ENCODE measurements at regions not wholly inside any gene's neighbourhood (a gene's known extent, or its start where the extent isn't known, plus 50 kb on each side); places are given as distances from the start of the nearest gene placed in this dataset.

- intact Hi-C loops (cut with DNase I, micrococcal nuclease) = no loop called here
- no peak for TF ChIP-seq CTCF (IDR thresholded peaks at IDR 0.05)
- H3K4me1 ChIP-seq (ENCODE audit: low read depth) = no peaks in the 10 kb centered on the region
- H3K36me3 ChIP-seq (ENCODE audit: low read depth) = no peaks in the 10 kb centered on the region
- ATAC-seq (no peak), DNase-seq (no peak)
- H3K4me3 ChIP-seq = no peak overlapping the region
- H3K9me3 ChIP-seq = no peaks in the 10 kb centered on the region
These were observed 92.0 kb downstream of the NAA11 start for GRCh38 chr4:79233820-79234219.

GRCh38 chr4:79232540-79232939 is 93.3 kb downstream of the NAA11 start:
- intact Hi-C loops (cut with DNase I, micrococcal nuclease) = no loop called here
- H3K4me3 ChIP-seq = no peak overlapping the region
- ATAC-seq (no peak), DNase-seq (no peak)
- TF ChIP-seq CTCF (IDR thresholded peaks at IDR 0.05) = no peak
- H3K4me1 ChIP-seq (ENCODE audit: low read depth) = no peaks in the 10 kb centered on the region
- H3K9me3 ChIP-seq = no peaks in the 10 kb centered on the region
- no peaks in the 10 kb centered on the region for H3K36me3 ChIP-seq (ENCODE audit: low read depth)

- no peaks in the 10 kb centered on the region for H3K9me3 ChIP-seq
- H3K36me3 ChIP-seq (ENCODE audit: low read depth) = no peaks in the 10 kb centered on the region
- H3K4me3 ChIP-seq = no peak overlapping the region
- DNase-seq (no peak), ATAC-seq (no peak)
- intact Hi-C loops (cut with DNase I, micrococcal nuclease) = no loop called here
- H3K4me1 ChIP-seq (ENCODE audit: low read depth) = no peaks in the 10 kb centered on the region
- TF ChIP-seq CTCF (IDR thresholded peaks at IDR 0.05) = no peak
These were observed 98.0 kb downstream of the NAA11 start for GRCh38 chr4:79227860-79228259.

GRCh38 chr4:79225360-79225759 is 100.5 kb downstream of the NAA11 start:
- H3K9me3 ChIP-seq = no peaks in the 10 kb centered on the region
- H3K4me1 ChIP-seq (ENCODE audit: low read depth) = no peaks in the 10 kb centered on the region
- DNase-seq = no peak
- TF ChIP-seq CTCF (IDR thresholded peaks at IDR 0.05) = no peak
- no peak overlapping the region for H3K4me3 ChIP-seq
- H3K36me3 ChIP-seq (ENCODE audit: low read depth) = no peaks in the 10 kb centered on the region
- intact Hi-C loops (cut with DNase I, micrococcal nuclease) = no loop called here
- no peak for ATAC-seq

- Histone ChIP-seq H3K36me3 (ENCODE audit: low read depth) (no peaks in the 10 kb centered on the region), H3K4me3 (no peak overlapping the region), H3K4me1 (ENCODE audit: low read depth) (no peaks in the 10 kb centered on the region), H3K9me3 (no peaks in the 10 kb centered on the region)
- TF ChIP-seq CTCF (IDR thresholded peaks at IDR 0.05) = no peak
- no peak for ATAC-seq
- intact Hi-C loops (cut with DNase I, micrococcal nuclease) = no loop called here
- DNase-seq = no peak
These were observed 101.1 kb downstream of the NAA11 start for GRCh38 chr4:79224777-79225104.

- TF ChIP-seq CTCF (IDR thresholded peaks at IDR 0.05) = no peak
- Histone ChIP-seq H3K4me1 (ENCODE audit: low read depth) (no peaks in the 10 kb centered on the region), H3K36me3 (ENCODE audit: low read depth) (no peaks in the 10 kb centered on the region), H3K4me3 (no peak overlapping the region), H3K9me3 (no peaks in the 10 kb centered on the region)
- intact Hi-C loops (cut with DNase I, micrococcal nuclease) = no loop called here
- DNase-seq (no peak), ATAC-seq (no peak)
These were observed 101.7 kb downstream of the NAA11 start for GRCh38 chr4:79223993-79224776.

All from mucosa of descending colon (tissue), 3 donors.